ENCODE measurements at regions not wholly inside any gene's neighbourhood (a gene's known extent, or its start where the extent isn't known, plus 50 kb on each side); places are given as distances from the start of the nearest gene placed in this dataset.

- H2BK12ac ChIP-seq (ENCODE audit: low read length in 2 of 2), result no peak overlapping the region
- H3K27me3 ChIP-seq (ENCODE audit: control insufficient read depth in 1 of 2, insufficient read depth in 1 of 2, low read length in 2 of 2), result no peaks in the 10 kb centered on the region
- no peak overlapping the region for H3K14ac ChIP-seq (ENCODE audit: low read length in 2 of 2)
- no peak overlapping the region for H2BK120ac ChIP-seq (ENCODE audit: low read depth, low read length)
- no peak for DNase-seq
- no peak overlapping the region for H2BK5ac ChIP-seq (ENCODE audit: low read depth, low read length, poor library complexity, severe bottlenecking)
- no peaks in the 10 kb centered on the region for H3K9me3 ChIP-seq (ENCODE audit: control insufficient read depth, low read length)
- no peak overlapping the region for H4K8ac ChIP-seq (ENCODE audit: low read length)
- no peak overlapping the region for H3K9ac ChIP-seq (ENCODE audit: low read length)
- no peak overlapping the region for H3K4me3 ChIP-seq (ENCODE audit: insufficient read depth in 1 of 2, low read depth in 1 of 2, low read length in 2 of 2)
- no peak overlapping the region for H2BK15ac ChIP-seq (ENCODE audit: low read depth, poor library complexity, severe bottlenecking)
- H3K79me1 ChIP-seq (replicated peaks; ENCODE audit: low read length, poor library complexity, severe bottlenecking), result no peaks in the 10 kb centered on the region
- no peaks in the 10 kb centered on the region for H3K36me3 ChIP-seq (ENCODE audit: control insufficient read depth in 1 of 2, insufficient read depth in 2 of 2, low read depth in 1 of 2, low read length in 2 of 2)
- H3K23ac ChIP-seq (ENCODE audit: low read length in 2 of 2), result no peak overlapping the region
- H3K27ac ChIP-seq (ENCODE audit: low read length, poor library complexity, severe bottlenecking), result no peak overlapping the region
- 77% methylated on average over 3 of the region's 3 CpGs for WGBS
- no peak overlapping the region for H2AK5ac ChIP-seq (ENCODE audit: low read length, severe bottlenecking)
- H2AFZ ChIP-seq (ENCODE audit: low read depth, low read length), result no peak overlapping the region
- no peak overlapping the region for H3K4me2 ChIP-seq (ENCODE audit: low read length, poor library complexity, severe bottlenecking)
- H3K4ac ChIP-seq (ENCODE audit: low read depth in 1 of 2, low read length in 2 of 2), result no peak overlapping the region
- H3K18ac ChIP-seq (ENCODE audit: low read depth in 1 of 2, low read length in 2 of 2), result no peak overlapping the region
- no peak overlapping the region for H4K91ac ChIP-seq (ENCODE audit: low read length)
- peaks cover 4% of the 10 kb centered on the region for H3K4me1 ChIP-seq (ENCODE audit: control insufficient read depth, insufficient read depth, low read depth, low read length)
Measured at GRCh38 chr13:30042272-30042671, 191.9 kb upstream of the UBL3 start.

- H3K14ac ChIP-seq (ENCODE audit: low read length in 2 of 2), result no peak overlapping the region
- H2BK12ac ChIP-seq (ENCODE audit: low read length in 2 of 2), result no peak overlapping the region
- DNase-seq, result no peak
Measured at GRCh38 chr13:30039511-30039911, 189.1 kb upstream of the UBL3 start.

DNA sequence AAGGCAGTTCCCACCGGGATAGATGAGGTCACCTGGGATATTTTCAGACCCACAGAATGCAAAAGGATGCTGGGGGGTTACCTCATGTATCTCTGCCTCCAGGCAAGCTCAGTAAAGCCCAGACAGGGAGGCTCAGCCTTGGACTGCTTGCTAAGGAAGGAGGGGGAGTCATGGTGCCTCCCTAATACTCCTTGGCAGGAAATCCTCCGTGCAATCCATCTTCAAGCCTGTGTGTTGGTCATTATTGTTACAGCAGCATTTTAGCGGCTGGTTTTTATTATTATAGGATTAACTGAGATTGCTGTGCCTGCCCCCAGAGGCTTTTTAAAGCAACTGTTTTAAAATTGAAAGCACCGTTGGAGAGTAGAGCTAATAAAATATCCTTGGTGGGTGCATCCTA, 188.5 kb upstream of the UBL3 start:
- no peak overlapping the region for H3K14ac ChIP-seq (ENCODE audit: low read length in 2 of 2)
- no peak overlapping the region for H2BK15ac ChIP-seq (ENCODE audit: low read depth, poor library complexity, severe bottlenecking)
- H3K4me3 ChIP-seq (ENCODE audit: insufficient read depth in 1 of 2, low read depth in 1 of 2, low read length in 2 of 2), result no peak overlapping the region
- no peak overlapping the region for H2AK5ac ChIP-seq (ENCODE audit: low read length, severe bottlenecking)
- no peak overlapping the region for H2AFZ ChIP-seq (ENCODE audit: low read depth, low read length)
- H3K79me1 ChIP-seq (replicated peaks; ENCODE audit: low read length, poor library complexity, severe bottlenecking), result no peaks in the 10 kb centered on the region
- no peaks in the 10 kb centered on the region for H3K9me3 ChIP-seq (ENCODE audit: control insufficient read depth, low read length)
- H3K27ac ChIP-seq (ENCODE audit: low read length, poor library complexity, severe bottlenecking), result no peak overlapping the region
- H3K23ac ChIP-seq (ENCODE audit: low read length in 2 of 2), result no peak overlapping the region
- no peak overlapping the region for H2BK12ac ChIP-seq (ENCODE audit: low read length in 2 of 2)
- H4K8ac ChIP-seq (ENCODE audit: low read length), result no peak overlapping the region
- no peak overlapping the region for H3K4ac ChIP-seq (ENCODE audit: low read depth in 1 of 2, low read length in 2 of 2)
- no peak for DNase-seq
- no peak overlapping the region for H4K91ac ChIP-seq (ENCODE audit: low read length)
- no peak overlapping the region for H3K4me2 ChIP-seq (ENCODE audit: low read length, poor library complexity, severe bottlenecking)
- no peak overlapping the region for H2BK5ac ChIP-seq (ENCODE audit: low read depth, low read length, poor library complexity, severe bottlenecking)
- H3K27me3 ChIP-seq (ENCODE audit: control insufficient read depth in 1 of 2, insufficient read depth in 1 of 2, low read length in 2 of 2), result no peaks in the 10 kb centered on the region
- H3K4me1 ChIP-seq (ENCODE audit: control insufficient read depth, insufficient read depth, low read depth, low read length), result peaks cover 3% of the 10 kb centered on the region
- peak overlapping the region; percentile 49 for H3K9ac ChIP-seq (ENCODE audit: low read length)
- no peak overlapping the region for H2BK120ac ChIP-seq (ENCODE audit: low read depth, low read length)
- no peaks in the 10 kb centered on the region for H3K36me3 ChIP-seq (ENCODE audit: control insufficient read depth in 1 of 2, insufficient read depth in 2 of 2, low read depth in 1 of 2, low read length in 2 of 2)
- no peak overlapping the region for H3K18ac ChIP-seq (ENCODE audit: low read depth in 1 of 2, low read length in 2 of 2)
- WGBS, result 52% methylated on average over 3 of the region's 4 CpGs

More at GRCh38 chr13:30039511-30039911, 189.1 kb upstream of the UBL3 start:
- Histone ChIP-seq H3K4me2 (ENCODE audit: low read length, poor library complexity, severe bottlenecking) (no peak overlapping the region), H3K79me1 (replicated peaks; ENCODE audit: low read length, poor library complexity, severe bottlenecking) (no peaks in the 10 kb centered on the region), H4K8ac (ENCODE audit: low read length) (no peak overlapping the region), H2BK15ac (ENCODE audit: low read depth, poor library complexity, severe bottlenecking) (no peak overlapping the region), H3K18ac (ENCODE audit: low read depth in 1 of 2, low read length in 2 of 2) (no peak overlapping the region), H2AK5ac (ENCODE audit: low read length, severe bottlenecking) (no peak overlapping the region), H2BK120ac (ENCODE audit: low read depth, low read length) (no peak overlapping the region), H3K4me3 (ENCODE audit: insufficient read depth in 1 of 2, low read depth in 1 of 2, low read length in 2 of 2) (no peak overlapping the region), H3K9ac (ENCODE audit: low read length) (peak overlapping the region; percentile 49), H4K91ac (ENCODE audit: low read length) (no peak overlapping the region), H3K9me3 (ENCODE audit: control insufficient read depth, low read length) (no peaks in the 10 kb centered on the region), H2AFZ (ENCODE audit: low read depth, low read length) (no peak overlapping the region), H3K27ac (ENCODE audit: low read length, poor library complexity, severe bottlenecking) (no peak overlapping the region), H3K23ac (ENCODE audit: low read length in 2 of 2) (no peak overlapping the region), H2BK5ac (ENCODE audit: low read depth, low read length, poor library complexity, severe bottlenecking) (no peak overlapping the region), H3K4ac (ENCODE audit: low read depth in 1 of 2, low read length in 2 of 2) (no peak overlapping the region), H3K27me3 (ENCODE audit: control insufficient read depth in 1 of 2, insufficient read depth in 1 of 2, low read length in 2 of 2) (no peaks in the 10 kb centered on the region), H3K36me3 (ENCODE audit: control insufficient read depth in 1 of 2, insufficient read depth in 2 of 2, low read depth in 1 of 2, low read length in 2 of 2) (no peaks in the 10 kb centered on the region), H3K4me1 (ENCODE audit: control insufficient read depth, insufficient read depth, low read depth, low read length) (peaks cover 2% of the 10 kb centered on the region)
- 71% methylated on average over 3 of the region's 3 CpGs for WGBS

DNA sequence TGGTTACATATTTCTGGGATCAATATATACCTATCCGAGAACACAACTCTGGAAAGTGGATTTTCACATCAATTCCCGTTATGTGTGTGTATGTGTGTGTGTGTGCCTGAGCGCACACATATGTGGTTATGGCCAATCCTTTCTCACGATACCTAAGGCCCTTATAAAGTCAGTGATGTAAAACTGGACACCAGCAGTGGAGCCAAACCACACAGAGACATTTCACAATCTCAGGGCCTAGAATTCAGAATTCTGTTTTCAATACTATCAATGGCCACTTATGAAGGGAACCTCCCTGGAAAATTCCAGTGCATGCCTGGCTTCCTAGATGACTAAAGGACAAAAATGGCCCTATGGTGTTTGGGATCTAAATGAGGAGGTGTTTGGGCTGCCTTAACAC, 187.3 kb upstream of the UBL3 start:
- no peaks in the 10 kb centered on the region for H3K27me3 ChIP-seq (ENCODE audit: control insufficient read depth in 1 of 2, insufficient read depth in 1 of 2, low read length in 2 of 2)
- H3K4ac ChIP-seq (ENCODE audit: low read depth in 1 of 2, low read length in 2 of 2), result no peak overlapping the region
- H3K4me2 ChIP-seq (ENCODE audit: low read length, poor library complexity, severe bottlenecking), result no peak overlapping the region
- no peak overlapping the region for H2AK5ac ChIP-seq (ENCODE audit: low read length, severe bottlenecking)
- H3K9me3 ChIP-seq (ENCODE audit: control insufficient read depth, low read length), result no peaks in the 10 kb centered on the region
- no peak overlapping the region for H4K91ac ChIP-seq (ENCODE audit: low read length)
- peaks cover 11% of the 10 kb centered on the region for H3K4me1 ChIP-seq (ENCODE audit: control insufficient read depth, insufficient read depth, low read depth, low read length)
- H2BK120ac ChIP-seq (ENCODE audit: low read depth, low read length), result no peak overlapping the region
- peak; percentile 26 for DNase-seq
- H3K9ac ChIP-seq (ENCODE audit: low read length), result peak overlapping the region; percentile 25
- H2BK5ac ChIP-seq (ENCODE audit: low read depth, low read length, poor library complexity, severe bottlenecking), result no peak overlapping the region
- WGBS, result 91% methylated on average over 4 of the region's 4 CpGs
- H2BK12ac ChIP-seq (ENCODE audit: low read length in 2 of 2), result no peak overlapping the region
- H3K4me3 ChIP-seq (ENCODE audit: insufficient read depth in 1 of 2, low read depth in 1 of 2, low read length in 2 of 2), result no peak overlapping the region
- H3K36me3 ChIP-seq (ENCODE audit: control insufficient read depth in 1 of 2, insufficient read depth in 2 of 2, low read depth in 1 of 2, low read length in 2 of 2), result no peaks in the 10 kb centered on the region
- no peak overlapping the region for H2BK15ac ChIP-seq (ENCODE audit: low read depth, poor library complexity, severe bottlenecking)
- H3K27ac ChIP-seq (ENCODE audit: low read length, poor library complexity, severe bottlenecking), result no peak overlapping the region
- H3K14ac ChIP-seq (ENCODE audit: low read length in 2 of 2), result no peak overlapping the region
- no peak overlapping the region for H4K8ac ChIP-seq (ENCODE audit: low read length)
- no peak overlapping the region for H2AFZ ChIP-seq (ENCODE audit: low read depth, low read length)
- H3K18ac ChIP-seq (ENCODE audit: low read depth in 1 of 2, low read length in 2 of 2), result no peak overlapping the region
- no peaks in the 10 kb centered on the region for H3K79me1 ChIP-seq (replicated peaks; ENCODE audit: low read length, poor library complexity, severe bottlenecking)
- H3K23ac ChIP-seq (ENCODE audit: low read length in 2 of 2), result no peak overlapping the region

Measured in mesenchymal stem cell (in vitro differentiated cells and primary cell).